SKM-1 treated with dmso at 0.1 percent for 144 hours (cell line): ENCODE measurements at regions not wholly inside any gene's neighbourhood (a gene's known extent, or its start where the extent isn't known, plus 50 kb on each side); places are given as distances from the start of the nearest gene placed in this dataset.
"Not testable (repeated sequence)": the region's sequence is repeated elsewhere in the genome, so short reads cannot be mapped to it uniquely, and the experiment has no call there.

Source experiments
- DNase-seq: peaks from one replicate; lab custom pipeline; 2025; ENCODE audit not compliant: unreplicated experiment; lab: John Stamatoyannopoulos, UW

- no peak for DNase-seq
Observed at GRCh38 chr4:134145369-134145768, 56.2 kb downstream of the PABPC4L start.

- DNase-seq: no peak
Observed at GRCh38 chr4:134144337-134144736, 57.3 kb downstream of the PABPC4L start.

- DNase-seq: no peak
Observed at GRCh38 chr4:134141728-134142127, 59.9 kb downstream of the PABPC4L start.

- DNase-seq: no peak
Observed at GRCh38 chr4:134139188-134139587, 62.4 kb downstream of the PABPC4L start.

- no peak for DNase-seq
Observed at GRCh38 chr4:134132086-134132783, 69.4 kb downstream of the PABPC4L start.

GRCh38 chr4:134126955-134127354 lies 74.6 kb downstream of the PABPC4L start:
- no peak for DNase-seq

GRCh38 chr4:134126000-134126560 lies 75.5 kb downstream of the PABPC4L start:
- no peak for DNase-seq

- DNase-seq: no peak
Observed at GRCh38 chr4:134122903-134123302, 78.7 kb downstream of the PABPC4L start.

GRCh38 chr4:134117392-134118183 lies 84.0 kb downstream of the PABPC4L start:
- no peak for DNase-seq

- no peak for DNase-seq
Observed at GRCh38 chr4:134089885-134090284, 111.7 kb downstream of the PABPC4L start.

GRCh38 chr4:134085496-134085895 lies 116.1 kb downstream of the PABPC4L start:
- DNase-seq: no peak

GRCh38 chr4:134079085-134079484 lies 122.5 kb downstream of the PABPC4L start:
- DNase-seq: not testable (repeated sequence)

- no peak for DNase-seq
Observed at GRCh38 chr4:134078230-134078914, 123.2 kb downstream of the PABPC4L start.

GRCh38 chr4:134073711-134074110 lies 127.9 kb downstream of the PABPC4L start:
- no peak for DNase-seq

- DNase-seq: no peak
Observed at GRCh38 chr4:134072137-134072536, 129.5 kb downstream of the PABPC4L start.

- no peak for DNase-seq
Observed at GRCh38 chr4:134070174-134070573, 131.4 kb downstream of the PABPC4L start.

- no peak for DNase-seq
Observed at GRCh38 chr4:134057356-134057755, 144.2 kb downstream of the PABPC4L start.

GRCh38 chr4:134046221-134046620 lies 155.4 kb downstream of the PABPC4L start:
- not testable (repeated sequence) for DNase-seq

GRCh38 chr4:134045411-134045810 lies 156.2 kb downstream of the PABPC4L start:
- DNase-seq: no peak

- DNase-seq: no peak
Observed at GRCh38 chr4:134043266-134043665, 158.3 kb downstream of the PABPC4L start.

- DNase-seq: no peak
Observed at GRCh38 chr4:134028421-134028820, 173.2 kb downstream of the PABPC4L start.
